ENCODE measurements at regions not wholly inside any gene's neighbourhood (a gene's known extent, or its start where the extent isn't known, plus 50 kb on each side); places are given as distances from the start of the nearest gene placed in this dataset.
"Not testable (repeated sequence)": the region's sequence is repeated elsewhere in the genome, so short reads cannot be mapped to it uniquely, and the experiment has no call there.

- no peak for DNase-seq
Observed at GRCh38 chr10:117492504-117492903, 50.0 kb upstream of the EMX2 start.

- DNase-seq = no peak
Observed at GRCh38 chr10:117488004-117488403, 54.5 kb upstream of the EMX2 start.

DNA sequence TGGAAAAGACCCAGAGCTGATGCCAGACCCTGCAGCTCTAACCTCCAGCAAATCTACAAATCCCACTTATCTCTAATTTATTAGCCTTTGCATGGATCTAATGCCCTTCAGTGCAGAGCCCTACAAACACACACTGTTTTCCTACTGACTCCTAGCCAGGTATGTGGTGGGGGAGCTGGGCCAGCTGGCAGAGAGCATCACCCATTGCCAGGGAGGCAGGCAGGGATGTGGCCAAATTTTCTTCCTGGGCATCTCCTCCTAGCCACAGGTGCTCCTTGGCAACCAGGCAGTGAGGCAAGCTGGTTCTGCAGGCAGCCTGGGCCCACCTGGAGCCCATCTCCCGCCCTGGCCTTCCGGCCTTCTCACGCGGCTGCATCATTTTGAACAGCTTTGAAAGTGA lies 55.9 kb upstream of the EMX2 start:
- DNase-seq = no peak

- DNase-seq = no peak
Observed at GRCh38 chr10:117483056-117483590, 59.4 kb upstream of the EMX2 start.

DNA sequence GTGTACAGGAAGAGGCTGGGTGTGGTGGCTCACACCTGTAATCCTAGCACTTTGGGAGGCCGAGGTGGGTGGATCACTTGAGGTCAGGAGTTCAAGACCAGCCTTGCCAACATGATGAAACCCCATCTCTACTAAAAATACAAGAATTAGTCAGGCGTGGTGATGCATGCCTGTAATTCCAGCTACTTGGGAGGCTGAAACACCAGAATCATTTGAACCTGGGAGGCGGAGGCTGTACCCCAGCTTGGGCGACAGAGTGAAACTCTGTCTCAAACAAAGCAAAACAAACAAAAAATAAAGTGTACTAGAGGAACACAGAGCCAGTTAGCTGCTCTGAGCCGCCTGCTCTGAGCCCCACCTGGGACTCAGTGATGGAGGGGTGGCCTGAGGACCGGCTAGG lies 61.5 kb upstream of the EMX2 start:
- DNase-seq = not testable (repeated sequence)

DNA sequence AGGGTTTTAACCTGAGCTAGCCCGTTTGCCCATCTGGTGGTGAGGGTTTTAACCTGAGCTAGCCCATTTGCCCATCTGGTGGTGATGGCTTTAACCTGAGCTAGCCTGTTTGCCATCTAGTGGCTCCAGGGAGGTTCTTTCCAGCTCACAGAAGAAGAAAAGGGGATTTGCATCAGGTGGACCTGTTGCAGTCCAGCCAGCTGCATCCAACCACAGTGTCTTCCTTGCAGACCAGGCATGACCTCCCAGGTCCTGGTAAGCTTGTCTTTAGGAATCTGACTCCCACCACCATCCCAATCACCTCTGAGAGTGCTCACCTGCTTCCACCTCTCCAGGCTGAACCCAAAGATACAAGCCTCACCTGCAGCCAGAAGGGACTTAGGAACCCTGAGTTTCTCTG lies 62.4 kb upstream of the EMX2 start:
- DNase-seq = no peak

DNA sequence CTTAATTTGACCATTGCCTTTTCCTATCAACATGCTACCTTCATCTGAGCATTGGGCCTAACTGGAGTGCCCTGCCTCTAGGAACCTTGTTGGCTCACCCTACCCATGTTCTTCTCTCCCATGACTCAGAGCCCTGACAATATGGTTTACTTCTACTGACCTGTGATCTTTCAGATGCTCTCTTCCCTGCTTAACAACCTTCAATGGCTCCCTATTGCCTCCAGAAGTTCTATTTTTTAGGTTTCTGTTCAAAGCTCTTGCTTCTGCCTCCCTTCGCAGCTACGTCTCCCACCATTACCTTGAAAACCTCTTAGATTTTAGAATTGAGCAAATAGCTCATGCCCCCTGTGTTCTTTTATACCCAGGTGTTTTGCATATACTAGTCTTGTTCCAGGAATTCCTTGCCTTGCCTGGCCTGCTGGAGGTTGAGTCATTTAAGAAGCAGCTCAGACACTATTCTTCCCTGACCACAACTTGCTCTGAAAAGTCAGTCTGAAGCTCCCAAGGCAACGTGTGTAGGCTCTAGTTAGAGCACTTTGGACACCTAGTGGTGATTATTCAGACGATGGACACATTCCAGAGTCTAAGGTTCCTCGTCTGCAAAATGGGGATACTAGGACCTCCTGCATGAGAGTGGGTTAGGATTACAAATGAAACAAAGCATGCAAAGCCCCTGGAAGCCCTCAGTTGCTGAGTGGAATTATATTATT lies 64.4 kb upstream of the EMX2 start:
- DNase-seq = no peak

- DNase-seq = no peak
Observed at GRCh38 chr10:117477211-117477947, 65.2 kb upstream of the EMX2 start.

- DNase-seq = no peak
Observed at GRCh38 chr10:117476716-117477115, 65.8 kb upstream of the EMX2 start.

DNA sequence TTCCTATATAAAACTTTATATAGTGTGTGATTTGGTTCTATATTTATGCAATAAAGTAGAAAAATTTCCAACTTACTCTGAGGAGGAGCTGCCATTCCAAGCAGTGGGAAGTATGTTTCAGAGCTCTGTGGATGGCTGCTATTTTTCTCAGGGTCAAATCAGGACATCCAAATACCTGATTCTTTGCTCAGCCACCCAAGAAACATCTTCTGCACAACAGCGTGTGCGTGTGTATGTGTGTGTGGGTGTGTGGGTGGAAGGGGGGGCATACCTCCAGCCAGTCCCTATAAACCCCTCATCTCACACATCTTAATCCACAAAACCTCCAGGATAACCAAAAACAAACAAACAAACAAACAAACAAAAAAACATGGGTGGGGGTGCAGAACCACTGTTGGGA lies 66.3 kb upstream of the EMX2 start:
- DNase-seq = no peak

DNA sequence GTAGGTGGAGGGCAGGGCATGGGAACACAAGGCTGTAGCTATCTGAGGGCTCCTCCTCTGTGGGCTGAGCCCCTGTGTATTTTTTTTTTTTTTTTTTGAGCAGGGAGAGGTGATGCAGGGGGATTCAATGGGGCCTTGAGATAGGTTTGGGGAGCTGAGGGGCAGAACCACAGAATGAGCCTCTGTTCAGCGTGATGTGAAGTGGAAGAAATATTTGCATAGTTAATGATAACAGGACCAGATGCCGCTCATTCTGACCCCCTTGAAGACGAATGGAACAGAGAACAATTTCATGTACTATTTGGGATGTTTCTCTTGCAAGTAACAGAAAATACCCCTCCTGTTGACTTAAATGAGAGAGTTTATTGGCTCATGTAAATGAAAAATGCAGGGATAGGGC lies 69.7 kb upstream of the EMX2 start:
- no peak for DNase-seq

DNA sequence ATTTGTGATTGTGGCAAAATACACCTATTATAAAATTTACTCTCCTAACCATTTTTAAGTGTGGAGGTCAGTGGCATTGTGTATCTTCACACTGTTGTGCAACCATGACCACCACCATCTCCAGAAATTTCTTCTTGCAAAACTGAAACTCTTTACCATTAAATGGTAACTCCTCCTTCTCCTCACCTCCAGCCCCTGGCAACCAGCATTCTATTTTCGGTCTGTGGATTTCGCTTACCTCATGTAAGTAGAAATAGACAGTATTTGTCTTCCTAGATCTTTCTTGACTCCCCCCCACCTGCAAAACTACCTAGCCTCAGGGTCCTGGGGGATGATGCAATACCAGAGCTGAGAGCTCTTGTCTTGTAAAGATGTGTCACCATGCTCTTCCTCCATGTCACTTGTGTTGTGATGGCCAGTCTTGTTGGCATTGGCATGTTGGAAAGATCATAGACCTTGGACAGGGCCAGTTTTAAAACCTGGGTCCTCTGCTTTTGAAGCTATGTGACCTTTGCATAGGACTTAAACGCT lies 71.1 kb upstream of the EMX2 start:
- DNase-seq = no peak

DNA sequence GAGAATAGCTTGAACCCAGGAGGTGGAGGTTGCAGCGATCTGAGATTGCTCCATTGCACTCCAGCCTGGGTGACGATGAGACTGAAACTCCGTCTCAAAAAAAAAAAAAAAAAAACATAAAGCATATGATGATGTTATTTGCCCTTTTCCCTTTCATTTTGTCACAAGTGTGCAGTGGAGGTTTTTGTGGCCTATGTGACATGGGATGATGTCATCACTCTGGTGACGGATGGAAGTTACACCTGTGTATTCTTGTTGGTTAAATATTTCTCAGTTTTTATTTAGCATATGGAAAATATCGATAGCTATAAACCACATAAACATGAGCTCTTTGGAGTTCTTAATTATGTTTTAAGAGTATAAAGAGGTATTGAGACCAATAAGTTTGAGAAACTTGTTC lies 71.8 kb upstream of the EMX2 start:
- DNase-seq = no peak

DNA sequence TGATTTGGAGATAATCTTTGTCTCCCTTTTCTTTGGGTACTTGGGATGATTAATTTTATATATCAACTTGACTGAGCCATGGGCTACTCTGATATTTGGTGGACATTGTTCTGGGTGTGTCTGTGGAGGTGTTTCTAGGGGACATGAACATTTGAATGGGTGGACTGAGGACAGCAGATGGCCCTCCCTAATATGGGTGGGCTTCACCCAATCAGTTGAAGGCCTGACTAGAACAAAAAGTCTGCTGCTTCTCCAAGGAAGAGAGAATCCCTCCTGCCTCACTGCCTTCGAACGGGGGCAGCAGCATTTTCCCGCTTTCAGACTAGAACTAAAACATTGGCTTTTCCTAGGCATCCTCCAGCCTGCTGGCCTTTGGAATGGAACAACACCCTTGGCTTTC lies 73.9 kb upstream of the EMX2 start:
- no peak for DNase-seq

DNA sequence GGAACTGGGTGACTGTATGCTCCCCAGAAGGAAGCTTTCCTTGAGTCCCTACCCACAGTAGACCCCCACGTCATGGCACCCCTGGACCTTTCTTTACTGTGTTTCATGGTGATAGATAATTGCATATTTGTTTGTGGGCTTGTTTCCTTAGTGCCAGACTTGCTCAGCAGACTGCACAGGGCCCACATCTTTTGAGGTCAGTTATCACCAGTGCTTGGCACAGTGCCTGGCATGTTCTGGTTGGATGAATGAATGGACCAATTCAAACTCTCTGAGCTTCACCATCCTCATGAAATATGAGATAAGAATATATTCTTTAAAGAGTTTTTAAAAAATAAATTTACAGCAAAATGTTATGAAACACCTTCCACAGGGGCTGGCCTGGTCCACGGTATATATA lies 78.4 kb upstream of the EMX2 start:
- DNase-seq = no peak

DNA sequence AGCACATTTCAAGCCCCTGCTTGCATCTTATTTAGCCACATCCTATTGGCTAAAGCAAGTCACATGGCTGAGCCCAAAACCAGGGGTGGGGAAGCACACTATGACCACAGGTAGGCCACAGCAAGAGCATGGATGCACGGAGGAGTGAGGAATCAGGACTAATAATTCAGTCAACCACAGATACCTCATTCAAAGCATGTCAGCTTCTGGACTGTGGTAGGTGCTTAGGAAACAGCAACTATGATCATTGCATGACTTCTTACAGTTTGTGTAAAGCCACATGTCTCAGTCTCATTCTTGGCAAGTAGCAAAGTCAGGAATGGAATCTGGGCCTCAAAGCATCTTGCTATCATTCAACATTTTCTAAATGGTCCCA lies 79.0 kb upstream of the EMX2 start:
- DNase-seq = no peak

GRCh38 chr10:117462816-117463544 lies 79.6 kb upstream of the EMX2 start:
- DNase-seq = no peak

GRCh38 chr10:117462424-117462792 lies 80.1 kb upstream of the EMX2 start:
- no peak for DNase-seq

- DNase-seq = no peak
Observed at GRCh38 chr10:117461766-117462423, 80.7 kb upstream of the EMX2 start.

GRCh38 chr10:117460846-117461765 lies 81.4 kb upstream of the EMX2 start:
- DNase-seq = no peak

- no peak for DNase-seq
Observed at GRCh38 chr10:117458571-117458970, 83.3 kb upstream of the PDZD8 start.

DNA sequence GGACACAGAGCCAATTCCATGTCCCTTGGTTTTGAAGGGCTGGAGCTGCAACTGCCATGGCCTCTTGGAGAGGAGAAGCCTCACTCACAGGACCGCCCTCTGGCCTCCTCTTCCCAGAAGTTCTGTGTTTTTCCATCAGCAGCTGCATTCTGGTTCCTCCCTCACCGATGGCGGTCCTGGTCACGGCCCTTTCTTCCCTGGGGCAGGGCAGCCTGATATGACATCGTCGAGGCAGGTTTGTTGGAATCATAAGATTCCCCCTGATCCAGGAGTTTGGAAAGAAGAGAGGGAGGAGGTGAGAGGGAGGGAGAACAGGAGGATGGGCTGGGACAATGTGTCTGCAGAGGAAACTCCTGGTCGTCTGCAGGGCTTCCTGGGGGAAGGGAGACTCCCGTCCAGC lies 82.7 kb upstream of the PDZD8 start:
- no peak for DNase-seq

Data from stimulated activated CD4-positive, alpha-beta T cell treated with anti-CD3 and anti-CD28 coated beads, Interleukin-4, amount 100 ng/mL, for 4 hours (primary cell).